Mesendoderm (in vitro differentiated cells): ENCODE measurements at regions not wholly inside any gene's neighbourhood (a gene's known extent, or its start where the extent isn't known, plus 50 kb on each side); places are given as distances from the start of the nearest gene placed in this dataset.

Experiments
- DNase-seq: peaks from one replicate; pipeline ENCODE4 v3.0.0; 2013
- H2AK5ac ChIP-seq: 2 replicates; pipeline ENCODE4 v1.6.1; 2013; ENCODE audit warnings: low read length, inconsistent platforms
- H2BK120ac ChIP-seq: 2 replicates; pipeline ENCODE4 v1.6.1; 2013; ENCODE audit warnings: low read depth, mild to moderate bottlenecking, low read length, moderate library complexity, mixed read lengths
- H2BK15ac ChIP-seq: replicated peaks from 2 replicates; pipeline ENCODE4 v1.6.1; 2013; ENCODE audit warnings: low read depth, mild to moderate bottlenecking, moderate library complexity
- H2BK5ac ChIP-seq: 2 replicates; pipeline ENCODE4 v1.6.1; 2013; ENCODE audit warnings: low read length, inconsistent platforms
- H3K18ac ChIP-seq: 2 replicates; pipeline ENCODE4 v1.6.1; 2013; ENCODE audit warnings: mild to moderate bottlenecking, low read length, mixed read lengths
- H3K23ac ChIP-seq: one replicate; pipeline ENCODE4 v1.6.1; 2013; ENCODE audit warnings: low read length
- H3K27ac ChIP-seq: 2 replicates; pipeline ENCODE4 v1.5.1; 2013; ENCODE audit warnings: low read depth, mild to moderate bottlenecking, inconsistent platforms, low read length, moderate library complexity
- H3K27me3 ChIP-seq: 2 replicates; pipeline ENCODE4 v1.6.1; 2013; ENCODE audit warnings: low read length, control low read depth, mild to moderate bottlenecking, inconsistent platforms; ENCODE audit not compliant: insufficient read depth, poor library complexity
- H3K36me3 ChIP-seq: 2 replicates; pipeline ENCODE4 v1.6.1; 2013; ENCODE audit warnings: low read length, inconsistent platforms; ENCODE audit not compliant: control insufficient read depth, insufficient read depth
- H3K4ac ChIP-seq: one replicate; pipeline ENCODE4 v1.6.1; 2013; ENCODE audit warnings: low read depth, mild to moderate bottlenecking, low read length, moderate library complexity
- H3K4me1 ChIP-seq: 2 replicates; pipeline ENCODE4 v1.6.1; 2013; ENCODE audit warnings: low read depth, low read length, inconsistent platforms; ENCODE audit not compliant: control insufficient read depth
- H3K4me2 ChIP-seq: 2 replicates; pipeline ENCODE4 v1.6.1; 2013; ENCODE audit warnings: low read length
- H3K4me3 ChIP-seq: 2 replicates; pipeline ENCODE4 v1.5.1; 2013; ENCODE audit warnings: mild to moderate bottlenecking, low read length
- H3K56ac ChIP-seq: one replicate; pipeline ENCODE4 v1.6.1; 2013; ENCODE audit warnings: low read length
- H3K79me1 ChIP-seq: 2 replicates; pipeline ENCODE4 v1.6.1; 2013; ENCODE audit warnings: low read length, inconsistent platforms
- H3K79me2 ChIP-seq: 2 replicates; pipeline ENCODE4 v1.6.1; 2013; ENCODE audit warnings: mild to moderate bottlenecking, low read length; ENCODE audit not compliant: control insufficient read depth, insufficient read depth
- H3K9ac ChIP-seq: 2 replicates; pipeline ENCODE4 v1.6.1; 2013; ENCODE audit warnings: low read length, inconsistent platforms
- H4K5ac ChIP-seq: one replicate; pipeline ENCODE4 v1.6.1; 2013; ENCODE audit warnings: low read length
- H4K8ac ChIP-seq: one replicate; pipeline ENCODE4 v1.6.1; 2013; ENCODE audit warnings: low read depth, mild to moderate bottlenecking, control low read depth, low read length, moderate library complexity
- WGBS: extraction: QIAGEN DNeasy Blood & Tissue Kit; methylation state at CpG from one replicate; pipeline ENCODE4 v1.1.7; 2013; ENCODE audit warnings: low lambda C conversion rate, missing lambda C conversion rate; ENCODE audit not compliant: insufficient coverage; ENCODE audit errors: extremely low coverage; 5-methylcytosine and 5-hydroxymethylcytosine counted together

GRCh38 chr1:221074332-221074731 is 195.1 kb downstream of the HLX start:
- Histone ChIP-seq H3K4me1 (no peaks in the 10 kb centered on the region), H3K36me3 (no peaks in the 10 kb centered on the region), H3K56ac (no peak overlapping the region), H3K4ac (no peak overlapping the region), H2BK120ac (no peak overlapping the region), H2BK5ac (no peak overlapping the region), H3K27ac (no peak overlapping the region), H4K5ac (no peak overlapping the region), H3K9ac (no peak overlapping the region), H4K8ac (no peak overlapping the region), H3K27me3 (no peaks in the 10 kb centered on the region), H3K79me2 (no peaks in the 10 kb centered on the region), H3K4me3 (no peak overlapping the region), H3K79me1 (no peaks in the 10 kb centered on the region), H3K18ac (no peak overlapping the region), H2AK5ac (no peak overlapping the region), H3K23ac (no peak overlapping the region), H2BK15ac (no peak overlapping the region), H3K4me2 (no peak overlapping the region)
- DNase-seq, result no peak
- WGBS, result no CpG with 5 or more reads among the region's 2 CpGs

GRCh38 chr1:221075911-221076310 is 196.7 kb downstream of the HLX start:
- Histone ChIP-seq H4K5ac (no peak overlapping the region), H3K23ac (no peak overlapping the region), H3K4me1 (no peaks in the 10 kb centered on the region), H4K8ac (no peak overlapping the region), H3K27ac (no peak overlapping the region), H2BK5ac (no peak overlapping the region), H3K36me3 (no peaks in the 10 kb centered on the region), H3K79me1 (no peaks in the 10 kb centered on the region), H3K18ac (no peak overlapping the region), H3K56ac (no peak overlapping the region), H3K4me3 (no peak overlapping the region), H3K79me2 (no peaks in the 10 kb centered on the region), H3K9ac (no peak overlapping the region), H2BK120ac (no peak overlapping the region), H3K27me3 (no peaks in the 10 kb centered on the region), H3K4me2 (no peak overlapping the region), H2AK5ac (no peak overlapping the region), H2BK15ac (no peak overlapping the region), H3K4ac (no peak overlapping the region)
- WGBS, result no CpG with 5 or more reads among the region's 3 CpGs
- no peak for DNase-seq

- DNase-seq, result no peak
- Histone ChIP-seq H3K18ac (no peak overlapping the region), H3K27ac (no peak overlapping the region), H4K5ac (no peak overlapping the region), H3K4me2 (no peak overlapping the region), H3K4me1 (no peaks in the 10 kb centered on the region), H2BK5ac (no peak overlapping the region), H2BK120ac (no peak overlapping the region), H3K36me3 (no peaks in the 10 kb centered on the region), H3K4ac (no peak overlapping the region), H2BK15ac (no peak overlapping the region), H3K23ac (no peak overlapping the region), H3K56ac (no peak overlapping the region), H3K79me2 (no peaks in the 10 kb centered on the region), H2AK5ac (no peak overlapping the region), H3K27me3 (no peaks in the 10 kb centered on the region), H3K9ac (no peak overlapping the region), H4K8ac (no peak overlapping the region), H3K4me3 (no peak overlapping the region), H3K79me1 (no peaks in the 10 kb centered on the region)
- WGBS, result no CpG with 5 or more reads among the region's 3 CpGs
Observed at GRCh38 chr1:221076391-221076811, 197.2 kb downstream of the HLX start.

- H3K4me2 ChIP-seq, result no peak overlapping the region
- H4K5ac ChIP-seq, result no peak overlapping the region
- no CpG with 5 or more reads among the region's 1 CpG for WGBS
- H3K79me1 ChIP-seq, result no peaks in the 10 kb centered on the region
- H2BK15ac ChIP-seq, result no peak overlapping the region
- H3K4me1 ChIP-seq, result no peaks in the 10 kb centered on the region
- no peak overlapping the region for H3K56ac ChIP-seq
- no peak for DNase-seq
- no peaks in the 10 kb centered on the region for H3K36me3 ChIP-seq
- H3K4me3 ChIP-seq, result no peak overlapping the region
- H3K18ac ChIP-seq, result no peak overlapping the region
- H3K27me3 ChIP-seq, result no peaks in the 10 kb centered on the region
- no peak overlapping the region for H2BK120ac ChIP-seq
- no peak overlapping the region for H3K9ac ChIP-seq
- no peak overlapping the region for H3K4ac ChIP-seq
- H2AK5ac ChIP-seq, result no peak overlapping the region
- H3K79me2 ChIP-seq, result no peaks in the 10 kb centered on the region
- no peak overlapping the region for H4K8ac ChIP-seq
- H3K23ac ChIP-seq, result no peak overlapping the region
- H3K27ac ChIP-seq, result no peak overlapping the region
- H2BK5ac ChIP-seq, result no peak overlapping the region
Observed at GRCh38 chr1:221078260-221078965, 199.2 kb downstream of the HLX start.

- H3K4me1 ChIP-seq, result no peaks in the 10 kb centered on the region
- DNase-seq, result no peak
- WGBS, result no CpG with 5 or more reads among the region's 1 CpG
- H3K4me2 ChIP-seq, result no peak overlapping the region
- no peaks in the 10 kb centered on the region for H3K79me1 ChIP-seq
- no peak overlapping the region for H3K23ac ChIP-seq
- H3K4me3 ChIP-seq, result no peak overlapping the region
- H2AK5ac ChIP-seq, result no peak overlapping the region
- H3K4ac ChIP-seq, result no peak overlapping the region
- no peak overlapping the region for H3K9ac ChIP-seq
- no peak overlapping the region for H3K27ac ChIP-seq
- no peaks in the 10 kb centered on the region for H3K79me2 ChIP-seq
- H3K36me3 ChIP-seq, result no peaks in the 10 kb centered on the region
- H2BK120ac ChIP-seq, result no peak overlapping the region
- H2BK15ac ChIP-seq, result no peak overlapping the region
- H3K27me3 ChIP-seq, result no peaks in the 10 kb centered on the region
- no peak overlapping the region for H4K8ac ChIP-seq
- peak overlapping the region; percentile 28 for H3K18ac ChIP-seq
- H3K56ac ChIP-seq, result no peak overlapping the region
- H2BK5ac ChIP-seq, result no peak overlapping the region
- H4K5ac ChIP-seq, result no peak overlapping the region
Observed at GRCh38 chr1:221083902-221084301, 204.7 kb downstream of the HLX start.

- no peaks in the 10 kb centered on the region for H3K4me1 ChIP-seq
- no peak overlapping the region for H4K5ac ChIP-seq
- H2AK5ac ChIP-seq, result no peak overlapping the region
- no peaks in the 10 kb centered on the region for H3K27me3 ChIP-seq
- H3K9ac ChIP-seq, result no peak overlapping the region
- H3K79me2 ChIP-seq, result no peaks in the 10 kb centered on the region
- no peak overlapping the region for H3K4me2 ChIP-seq
- peak; percentile 19 for DNase-seq
- no peak overlapping the region for H3K23ac ChIP-seq
- H2BK120ac ChIP-seq, result no peak overlapping the region
- no peak overlapping the region for H4K8ac ChIP-seq
- H3K56ac ChIP-seq, result no peak overlapping the region
- H3K27ac ChIP-seq, result no peak overlapping the region
- no peaks in the 10 kb centered on the region for H3K79me1 ChIP-seq
- H2BK5ac ChIP-seq, result no peak overlapping the region
- no peak overlapping the region for H3K4me3 ChIP-seq
- no peak overlapping the region for H2BK15ac ChIP-seq
- H3K18ac ChIP-seq, result no peak overlapping the region
- WGBS, result no CpG with 5 or more reads among the region's 4 CpGs
- H3K36me3 ChIP-seq, result no peaks in the 10 kb centered on the region
- no peak overlapping the region for H3K4ac ChIP-seq
Observed at GRCh38 chr1:221084681-221085080, 205.4 kb downstream of the HLX start.
